KMS-11 (cell line): ENCODE measurements at regions not wholly inside any gene's neighbourhood (a gene's known extent, or its start where the extent isn't known, plus 50 kb on each side); places are given as distances from the start of the nearest gene placed in this dataset.

Experiments used
- H2AFZ ChIP-seq: fragments of 200-600 bp; sonication (generic); 2 replicates; pipeline ENCODE4 v1.6.1; 2016; ENCODE audit warnings: antibody characterized with exemption, mixed run types, low read depth
- H3K27ac ChIP-seq: fragments of 200-600 bp; sonication (generic); 2 replicates; pipeline ENCODE4 v1.6.1; 2016; ENCODE audit warnings: mild to moderate bottlenecking, mixed run types
- H3K27me3 ChIP-seq: fragments of 200-600 bp; sonication (generic); 2 replicates; pipeline ENCODE4 v1.6.1; 2017; ENCODE audit warnings: mild to moderate bottlenecking, low read depth, mixed run types, moderate library complexity; ENCODE audit not compliant: insufficient read depth
- H3K36me3 ChIP-seq: fragments of 200-600 bp; sonication (generic); 2 replicates; pipeline ENCODE4 v1.6.1; 2017; ENCODE audit warnings: mild to moderate bottlenecking, mixed run types; ENCODE audit not compliant: insufficient read depth
- H3K4me1 ChIP-seq: fragments of 200-600 bp; sonication (generic); 2 replicates; pipeline ENCODE4 v1.6.1; 2016; ENCODE audit warnings: mild to moderate bottlenecking, low read depth, mixed run types; ENCODE audit not compliant: poor library complexity, severe bottlenecking
- H3K4me2 ChIP-seq: fragments of 200-600 bp; sonication (generic); 2 replicates; pipeline ENCODE4 v1.7.0; 2016; ENCODE audit warnings: mild to moderate bottlenecking, mixed run types
- H3K4me3 ChIP-seq: fragments of 200-600 bp; sonication (generic); IDR thresholded peaks from 2 replicates; pipeline ENCODE4 v1.6.1; 2017; ENCODE audit warnings: low read depth, low read length, mixed read lengths; ENCODE audit not compliant: insufficient read depth
- H3K79me2 ChIP-seq: fragments of 200-600 bp; sonication (generic); 2 replicates; pipeline ENCODE4 v1.6.1; 2016; ENCODE audit warnings: low read depth, mixed run types; ENCODE audit not compliant: insufficient read depth
- H3K9ac ChIP-seq: fragments of 200-600 bp; sonication (generic); 2 replicates; pipeline ENCODE4 v1.6.1; 2016; ENCODE audit warnings: mild to moderate bottlenecking, mixed run types
- H4K20me1 ChIP-seq: fragments of 200-600 bp; sonication (generic); 2 replicates; pipeline ENCODE4 v1.6.1; 2016; ENCODE audit warnings: mild to moderate bottlenecking, mixed run types; ENCODE audit not compliant: insufficient read depth
- TF ChIP-seq, protein P1 (sequence below): fragments of 200-600 bp; sonication (generic); conservative IDR thresholded peaks from 2 replicates; pipeline ENCODE4 v1.6.1; 2017; ENCODE audit warnings: low read depth, mild to moderate bottlenecking, antibody characterized with exemption, low read length, moderate library complexity, mixed read lengths

DNA sequence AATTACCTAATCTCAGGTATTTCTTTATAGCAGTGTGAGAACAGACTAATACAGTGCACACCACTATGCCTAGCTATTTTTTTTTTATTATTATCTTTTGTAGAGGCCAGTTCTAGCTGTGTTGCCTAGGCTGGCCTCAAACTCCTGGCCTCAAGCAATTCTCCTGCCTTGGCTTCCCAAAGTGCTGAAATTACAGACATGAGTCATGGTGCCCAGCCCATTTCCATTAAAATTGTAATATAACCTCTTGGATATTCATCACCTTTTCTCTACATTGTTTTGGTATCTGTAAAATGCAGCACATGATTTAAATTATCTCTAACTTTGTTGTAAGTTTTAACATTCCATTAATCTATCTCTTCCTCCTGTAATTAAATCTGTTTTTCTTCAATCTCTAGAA is 2052.9 kb downstream of the ARAP2 start:
- H3K4me1 ChIP-seq: no peaks in the 10 kb centered on the region
- no peaks in the 10 kb centered on the region for H3K79me2 ChIP-seq
- H3K9ac ChIP-seq: no peak overlapping the region
- TF ChIP-seq, protein P1, sequence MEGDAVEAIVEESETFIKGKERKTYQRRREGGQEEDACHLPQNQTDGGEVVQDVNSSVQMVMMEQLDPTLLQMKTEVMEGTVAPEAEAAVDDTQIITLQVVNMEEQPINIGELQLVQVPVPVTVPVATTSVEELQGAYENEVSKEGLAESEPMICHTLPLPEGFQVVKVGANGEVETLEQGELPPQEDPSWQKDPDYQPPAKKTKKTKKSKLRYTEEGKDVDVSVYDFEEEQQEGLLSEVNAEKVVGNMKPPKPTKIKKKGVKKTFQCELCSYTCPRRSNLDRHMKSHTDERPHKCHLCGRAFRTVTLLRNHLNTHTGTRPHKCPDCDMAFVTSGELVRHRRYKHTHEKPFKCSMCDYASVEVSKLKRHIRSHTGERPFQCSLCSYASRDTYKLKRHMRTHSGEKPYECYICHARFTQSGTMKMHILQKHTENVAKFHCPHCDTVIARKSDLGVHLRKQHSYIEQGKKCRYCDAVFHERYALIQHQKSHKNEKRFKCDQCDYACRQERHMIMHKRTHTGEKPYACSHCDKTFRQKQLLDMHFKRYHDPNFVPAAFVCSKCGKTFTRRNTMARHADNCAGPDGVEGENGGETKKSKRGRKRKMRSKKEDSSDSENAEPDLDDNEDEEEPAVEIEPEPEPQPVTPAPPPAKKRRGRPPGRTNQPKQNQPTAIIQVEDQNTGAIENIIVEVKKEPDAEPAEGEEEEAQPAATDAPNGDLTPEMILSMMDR: no peak
- no peak overlapping the region for H3K27ac ChIP-seq
- no peak overlapping the region for H3K4me2 ChIP-seq
- H3K4me3 ChIP-seq: no peak overlapping the region
- no peak overlapping the region for H2AFZ ChIP-seq
- H3K36me3 ChIP-seq: no peaks in the 10 kb centered on the region
- no peaks in the 10 kb centered on the region for H3K27me3 ChIP-seq
- H4K20me1 ChIP-seq: no peaks in the 10 kb centered on the region

DNA sequence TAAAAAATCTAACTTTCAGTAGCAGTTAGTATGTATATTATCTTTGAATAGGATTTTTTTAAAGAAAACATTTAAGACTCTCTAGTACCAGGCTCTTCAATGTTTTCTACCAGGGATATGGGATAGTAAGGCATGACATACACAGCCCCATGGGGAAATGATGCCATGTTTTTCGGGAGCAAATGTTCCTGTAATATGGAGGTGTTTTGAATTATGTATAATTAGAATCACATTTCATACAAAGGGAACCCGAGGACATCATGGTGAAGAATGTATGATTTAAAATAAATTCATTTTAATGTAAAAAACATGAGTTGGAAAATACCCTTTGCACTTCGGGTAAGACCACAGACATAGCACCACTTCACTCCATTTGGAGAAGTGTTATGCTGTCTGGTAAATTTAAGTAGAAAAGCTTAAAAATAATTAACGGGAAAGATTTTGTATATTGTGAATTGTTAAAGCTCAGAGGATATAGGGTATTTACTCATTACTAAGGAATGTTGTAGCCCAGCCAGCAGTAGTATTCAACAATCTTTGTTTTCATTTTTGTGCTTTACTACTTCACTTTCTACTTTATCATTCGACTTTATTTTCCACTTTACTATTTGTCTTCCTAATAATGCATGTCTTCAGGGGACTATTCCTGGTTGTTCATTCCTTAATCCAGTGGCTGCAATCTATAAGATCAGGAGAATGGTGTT is 2050.7 kb downstream of the ARAP2 start:
- Histone ChIP-seq H3K4me3 (no peak overlapping the region), H3K27me3 (no peaks in the 10 kb centered on the region), H3K79me2 (no peaks in the 10 kb centered on the region), H3K27ac (no peak overlapping the region), H3K4me2 (no peak overlapping the region), H2AFZ (no peak overlapping the region), H4K20me1 (no peaks in the 10 kb centered on the region), H3K36me3 (no peaks in the 10 kb centered on the region), H3K4me1 (no peaks in the 10 kb centered on the region), H3K9ac (no peak overlapping the region)
- TF ChIP-seq, protein P1: no peak

DNA sequence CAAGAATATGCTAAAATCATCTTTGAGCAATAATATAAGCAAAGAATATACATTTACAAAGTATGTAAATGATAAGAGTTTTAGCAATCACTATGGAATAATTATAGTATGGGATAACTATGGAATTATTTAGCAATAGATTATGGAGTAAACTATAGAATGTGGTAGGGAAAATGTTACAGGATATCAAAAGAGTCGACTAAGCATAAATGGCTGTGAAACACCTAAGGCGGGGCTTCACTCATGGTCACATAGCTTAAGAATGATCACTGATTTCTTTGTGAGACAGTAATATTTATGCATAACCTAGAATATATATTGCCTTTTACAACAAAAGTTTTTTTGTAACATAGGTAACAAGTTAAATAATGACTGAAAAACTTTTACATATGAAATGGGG is 2049.7 kb downstream of the ARAP2 start:
- Histone ChIP-seq H4K20me1 (no peaks in the 10 kb centered on the region), H3K4me3 (no peak overlapping the region), H2AFZ (no peak overlapping the region), H3K27me3 (no peaks in the 10 kb centered on the region), H3K36me3 (no peaks in the 10 kb centered on the region), H3K27ac (no peak overlapping the region), H3K79me2 (no peaks in the 10 kb centered on the region), H3K9ac (no peak overlapping the region), H3K4me2 (no peak overlapping the region), H3K4me1 (no peaks in the 10 kb centered on the region)
- TF ChIP-seq, protein P1: no peak

DNA sequence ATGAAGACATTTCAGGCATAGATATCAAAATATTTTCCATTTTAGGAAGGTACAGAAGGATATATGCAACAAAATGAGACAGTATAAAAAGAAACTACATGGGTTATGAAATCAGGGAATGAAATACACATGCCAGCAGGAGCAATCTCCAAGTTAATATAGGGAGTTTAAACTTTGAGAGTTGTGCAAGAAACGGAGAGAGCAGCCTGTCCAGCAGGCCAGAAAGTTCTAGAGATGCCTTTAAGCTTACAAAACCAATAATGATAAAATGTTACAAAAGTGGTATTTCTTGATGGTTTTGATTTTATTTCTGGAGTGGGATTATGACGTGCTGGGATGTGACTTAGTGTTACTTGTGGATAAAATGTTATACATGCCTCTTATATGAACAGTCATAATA is 2047.9 kb downstream of the ARAP2 start:
- H3K4me3 ChIP-seq: no peak overlapping the region
- H2AFZ ChIP-seq: no peak overlapping the region
- no peaks in the 10 kb centered on the region for H3K27me3 ChIP-seq
- no peaks in the 10 kb centered on the region for H3K4me1 ChIP-seq
- no peaks in the 10 kb centered on the region for H3K36me3 ChIP-seq
- H3K4me2 ChIP-seq: no peak overlapping the region
- TF ChIP-seq, protein P1: no peak
- H4K20me1 ChIP-seq: no peaks in the 10 kb centered on the region
- H3K27ac ChIP-seq: no peak overlapping the region
- no peaks in the 10 kb centered on the region for H3K79me2 ChIP-seq
- no peak overlapping the region for H3K9ac ChIP-seq
